Cardiac muscle cell (in vitro differentiated cells and primary cell): ENCODE measurements at regions not wholly inside any gene's neighbourhood (a gene's known extent, or its start where the extent isn't known, plus 50 kb on each side); places are given as distances from the start of the nearest gene placed in this dataset.
"Not testable (repeated sequence)": the region's sequence is repeated elsewhere in the genome, so short reads cannot be mapped to it uniquely, and the experiment has no call there.

Experiments
- DNase-seq, 2 donors: peaks; one replicate each; pipeline versions ENCODE4 v3.0.0 to v3.0.0-alpha.2; 2010 to 2017; ENCODE audit warnings: low read depth in 1 of 2, low spot score in 1 of 2
- H3K27ac ChIP-seq: fragments of 200-600 bp; sonication (generic); 2 replicates; pipeline ENCODE4 v1.5.1; 2016
- H3K27me3 ChIP-seq: fragments of 200-600 bp; sonication (generic); 2 replicates; pipeline ENCODE4 v1.6.0; 2016; ENCODE audit warnings: control low read depth
- H3K36me3 ChIP-seq: fragments of 200-600 bp; sonication (generic); 2 replicates; pipeline ENCODE4 v1.5.1; 2016; ENCODE audit warnings: control low read depth
- H3K4me1 ChIP-seq: fragments of 200-600 bp; sonication (generic); 2 replicates; pipeline ENCODE4 v1.8.1; 2017; ENCODE audit warnings: low read depth, mild to moderate bottlenecking, mixed run types
- H3K4me3 ChIP-seq: fragments of 200-600 bp; sonication (generic); 2 replicates; pipeline ENCODE4 v1.5.1; 2016; ENCODE audit warnings: mild to moderate bottlenecking
- H3K9me3 ChIP-seq: fragments of 200-600 bp; sonication (generic); 2 replicates; pipeline ENCODE4 v1.5.1; 2017; ENCODE audit warnings: low read depth, mild to moderate bottlenecking, control low read depth
- TF ChIP-seq, protein P1 (sequence below): IDR thresholded peaks from 2 replicates; pipeline ENCODE4 v1.5.1; 2012; ENCODE audit warnings: low read depth, mild to moderate bottlenecking, low read length

DNA sequence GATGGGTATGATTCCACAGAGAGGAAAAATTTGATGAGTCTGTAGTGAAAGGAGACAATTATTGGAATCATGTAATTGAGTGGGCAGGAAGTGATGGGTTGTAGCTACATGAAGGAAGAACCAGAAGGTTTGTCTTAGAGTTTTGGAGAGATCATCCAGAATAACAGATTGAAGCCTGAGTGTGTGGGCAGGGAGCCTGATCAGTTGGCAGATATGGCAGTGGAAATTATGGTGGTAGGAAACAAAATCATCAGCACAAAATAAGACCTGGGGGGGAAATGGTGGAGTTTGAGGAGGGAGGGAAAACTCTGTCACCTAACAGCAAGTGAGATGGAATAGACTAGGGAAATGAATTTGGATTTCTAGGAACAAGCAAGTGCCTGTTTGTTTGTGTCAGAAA is 606.6 kb upstream of the MAP3K7 start:
- no peaks in the 10 kb centered on the region for H3K4me1 ChIP-seq
- H3K36me3 ChIP-seq, result no peaks in the 10 kb centered on the region
- no peak overlapping the region for H3K4me3 ChIP-seq
- TF ChIP-seq, protein P1, sequence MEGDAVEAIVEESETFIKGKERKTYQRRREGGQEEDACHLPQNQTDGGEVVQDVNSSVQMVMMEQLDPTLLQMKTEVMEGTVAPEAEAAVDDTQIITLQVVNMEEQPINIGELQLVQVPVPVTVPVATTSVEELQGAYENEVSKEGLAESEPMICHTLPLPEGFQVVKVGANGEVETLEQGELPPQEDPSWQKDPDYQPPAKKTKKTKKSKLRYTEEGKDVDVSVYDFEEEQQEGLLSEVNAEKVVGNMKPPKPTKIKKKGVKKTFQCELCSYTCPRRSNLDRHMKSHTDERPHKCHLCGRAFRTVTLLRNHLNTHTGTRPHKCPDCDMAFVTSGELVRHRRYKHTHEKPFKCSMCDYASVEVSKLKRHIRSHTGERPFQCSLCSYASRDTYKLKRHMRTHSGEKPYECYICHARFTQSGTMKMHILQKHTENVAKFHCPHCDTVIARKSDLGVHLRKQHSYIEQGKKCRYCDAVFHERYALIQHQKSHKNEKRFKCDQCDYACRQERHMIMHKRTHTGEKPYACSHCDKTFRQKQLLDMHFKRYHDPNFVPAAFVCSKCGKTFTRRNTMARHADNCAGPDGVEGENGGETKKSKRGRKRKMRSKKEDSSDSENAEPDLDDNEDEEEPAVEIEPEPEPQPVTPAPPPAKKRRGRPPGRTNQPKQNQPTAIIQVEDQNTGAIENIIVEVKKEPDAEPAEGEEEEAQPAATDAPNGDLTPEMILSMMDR, result no peak
- no peak overlapping the region for H3K27ac ChIP-seq
- DNase-seq, result no peak
- H3K9me3 ChIP-seq, result no peaks in the 10 kb centered on the region
- H3K27me3 ChIP-seq, result no peaks in the 10 kb centered on the region

DNA sequence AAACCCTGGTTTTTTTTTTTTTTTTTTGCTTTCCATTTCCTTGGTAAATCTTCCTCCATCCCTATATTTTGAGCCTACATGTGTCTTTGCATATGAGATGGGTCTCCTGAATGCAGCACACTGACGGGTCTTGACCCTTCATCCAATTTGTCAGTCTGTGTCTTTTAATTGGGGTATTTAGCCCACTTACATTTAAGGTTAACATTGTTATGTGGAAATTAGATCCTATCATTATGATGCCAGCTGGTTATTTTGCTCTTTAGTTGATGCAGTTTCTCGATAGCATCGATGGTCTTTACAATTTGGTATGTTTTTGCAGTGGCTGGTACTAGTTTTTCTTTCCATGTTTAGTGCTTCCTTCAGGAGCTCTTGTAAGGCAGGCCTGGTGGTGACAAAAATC is 603.2 kb upstream of the MAP3K7 start:
- H3K27ac ChIP-seq, H3K9me3 ChIP-seq, H3K36me3 ChIP-seq, H3K4me3 ChIP-seq, H3K4me1 ChIP-seq, H3K27me3 ChIP-seq, DNase-seq: not testable (repeated sequence)

DNA sequence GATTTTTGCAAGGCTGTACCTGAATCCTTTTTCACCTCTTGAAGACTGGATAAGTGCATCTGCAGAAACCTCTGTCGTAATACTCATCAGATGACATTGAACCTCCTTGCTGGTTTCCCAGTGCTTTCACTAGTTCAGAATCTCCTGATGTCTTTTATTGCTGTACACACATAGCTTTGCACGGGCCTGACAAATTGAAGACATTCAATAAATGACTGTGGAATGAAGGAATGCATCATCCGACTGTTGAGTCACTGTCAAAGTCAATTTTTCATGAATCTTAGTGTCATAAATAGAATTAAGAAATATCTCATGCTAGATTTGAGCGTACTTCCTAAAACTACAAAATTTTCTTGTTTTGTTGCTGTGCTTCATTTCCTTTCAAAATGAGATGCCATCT is 598.2 kb upstream of the MAP3K7 start:
- no peaks in the 10 kb centered on the region for H3K9me3 ChIP-seq
- TF ChIP-seq, protein P1, result no peak
- DNase-seq, result no peak
- no peaks in the 10 kb centered on the region for H3K27me3 ChIP-seq
- no peak overlapping the region for H3K27ac ChIP-seq
- H3K4me1 ChIP-seq, result no peaks in the 10 kb centered on the region
- H3K4me3 ChIP-seq, result no peak overlapping the region
- H3K36me3 ChIP-seq, result no peaks in the 10 kb centered on the region

DNA sequence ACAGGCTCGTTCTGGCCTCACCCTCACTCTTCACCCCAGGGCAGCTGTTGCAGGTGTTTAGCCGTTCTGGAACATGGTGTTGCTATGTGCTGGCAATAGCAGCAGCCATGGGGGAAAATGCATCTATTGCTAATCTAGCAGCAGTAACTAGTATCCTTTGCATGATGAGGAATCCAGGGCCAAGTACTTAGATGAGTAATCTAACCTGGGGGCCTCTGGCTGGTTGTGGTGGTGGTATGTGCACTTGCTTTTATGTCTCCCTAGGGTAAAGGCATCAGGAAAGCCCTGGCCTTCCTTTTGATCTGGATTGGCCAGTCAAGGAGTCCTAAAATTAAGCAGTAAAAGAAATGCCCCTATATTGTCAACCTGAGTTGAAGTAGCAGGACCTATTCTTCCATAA is 594.5 kb upstream of the MAP3K7 start:
- TF ChIP-seq, protein P1, result no peak

DNA sequence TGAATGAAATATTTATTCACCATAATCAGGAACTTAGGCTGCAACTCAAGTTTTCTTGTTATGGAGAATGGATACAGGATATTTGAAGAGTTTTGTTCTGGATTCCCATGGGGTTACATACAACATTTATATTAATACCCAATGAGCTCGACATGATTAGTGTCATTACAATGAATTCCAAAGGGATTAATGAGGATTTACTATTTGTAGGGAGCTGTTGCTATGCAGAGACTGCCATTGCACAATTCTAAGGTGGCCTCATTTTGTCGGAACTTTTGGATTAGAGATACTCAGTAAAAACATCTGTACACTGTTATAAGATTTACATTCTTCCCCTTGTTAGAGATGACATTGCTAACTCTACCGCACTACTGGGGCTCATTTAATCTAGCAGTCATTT is 586.8 kb upstream of the MAP3K7 start:
- DNase-seq, result no peak
- Histone ChIP-seq H3K36me3 (no peaks in the 10 kb centered on the region), H3K27ac (no peak overlapping the region), H3K4me3 (no peak overlapping the region), H3K9me3 (no peaks in the 10 kb centered on the region), H3K4me1 (no peaks in the 10 kb centered on the region), H3K27me3 (no peaks in the 10 kb centered on the region)
- TF ChIP-seq, protein P1, result no peak

More for the DNA sequence above, 594.5 kb upstream of the MAP3K7 start:
- no peaks in the 10 kb centered on the region for H3K27me3 ChIP-seq
- no peaks in the 10 kb centered on the region for H3K4me1 ChIP-seq
- H3K36me3 ChIP-seq, result no peaks in the 10 kb centered on the region
- H3K27ac ChIP-seq, result no peak overlapping the region
- DNase-seq, result peak in 1 of 2 donors; percentile 9
- no peak overlapping the region for H3K4me3 ChIP-seq
- H3K9me3 ChIP-seq, result no peaks in the 10 kb centered on the region

DNA sequence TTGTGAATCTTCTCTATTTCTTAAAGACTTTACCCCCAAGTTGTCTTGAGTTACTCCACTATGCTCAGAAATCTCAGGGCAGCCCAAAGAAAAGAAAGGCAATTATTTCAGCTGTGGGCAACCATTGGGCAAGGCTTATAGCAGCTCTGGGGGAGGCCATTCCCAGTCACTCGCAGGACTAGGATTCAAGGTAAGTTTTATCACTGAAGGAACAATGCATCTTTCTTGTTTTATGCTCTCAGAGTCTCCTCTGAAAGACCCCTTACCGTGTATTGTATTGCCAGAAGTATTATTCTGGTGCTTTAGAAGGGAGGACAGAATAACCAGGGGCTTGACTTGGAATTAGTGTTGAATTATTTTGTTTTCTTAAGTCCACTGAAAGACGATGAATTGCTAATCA is 586.3 kb upstream of the MAP3K7 start:
- Histone ChIP-seq H3K9me3 (no peaks in the 10 kb centered on the region), H3K27me3 (no peaks in the 10 kb centered on the region), H3K27ac (no peak overlapping the region), H3K36me3 (no peaks in the 10 kb centered on the region), H3K4me3 (no peak overlapping the region), H3K4me1 (no peaks in the 10 kb centered on the region)
- TF ChIP-seq, protein P1, result no peak
- no peak for DNase-seq
